ENCODE measurements at regions not wholly inside any gene's neighbourhood (a gene's known extent, or its start where the extent isn't known, plus 50 kb on each side); places are given as distances from the start of the nearest gene placed in this dataset.

DNA sequence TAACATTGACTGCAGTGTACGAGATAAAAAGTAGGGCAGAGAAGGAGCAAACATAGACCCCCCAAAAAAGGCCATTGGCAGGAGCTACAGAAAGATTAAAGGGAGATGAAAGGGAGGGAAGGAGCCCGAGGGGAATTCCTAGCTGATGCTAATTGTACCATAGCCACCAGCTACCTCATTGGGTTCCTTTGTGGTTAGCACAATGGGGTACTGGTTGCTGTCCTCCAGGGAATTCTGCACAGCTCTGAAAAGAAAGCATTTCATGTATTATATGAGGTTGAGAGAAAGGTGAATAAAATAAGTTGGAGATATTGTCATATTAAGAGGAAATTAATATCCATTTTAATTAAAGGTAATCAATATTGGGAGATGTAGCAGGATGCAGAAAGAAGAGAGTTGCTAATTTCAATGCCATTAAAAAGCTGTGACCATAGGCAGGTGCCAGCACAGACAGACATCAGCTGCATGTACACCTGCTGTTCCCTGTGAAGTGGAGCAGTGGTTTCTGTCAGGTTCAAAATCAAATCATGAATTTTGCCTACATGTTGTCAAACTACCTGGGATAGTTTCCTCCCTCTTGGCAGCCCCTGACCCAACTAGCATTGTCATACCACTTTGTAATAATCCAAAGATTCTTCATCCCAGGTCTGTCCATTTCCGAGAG lies 185.4 kb upstream of the DLGAP1 start:
- TF ChIP-seq, protein P1, sequence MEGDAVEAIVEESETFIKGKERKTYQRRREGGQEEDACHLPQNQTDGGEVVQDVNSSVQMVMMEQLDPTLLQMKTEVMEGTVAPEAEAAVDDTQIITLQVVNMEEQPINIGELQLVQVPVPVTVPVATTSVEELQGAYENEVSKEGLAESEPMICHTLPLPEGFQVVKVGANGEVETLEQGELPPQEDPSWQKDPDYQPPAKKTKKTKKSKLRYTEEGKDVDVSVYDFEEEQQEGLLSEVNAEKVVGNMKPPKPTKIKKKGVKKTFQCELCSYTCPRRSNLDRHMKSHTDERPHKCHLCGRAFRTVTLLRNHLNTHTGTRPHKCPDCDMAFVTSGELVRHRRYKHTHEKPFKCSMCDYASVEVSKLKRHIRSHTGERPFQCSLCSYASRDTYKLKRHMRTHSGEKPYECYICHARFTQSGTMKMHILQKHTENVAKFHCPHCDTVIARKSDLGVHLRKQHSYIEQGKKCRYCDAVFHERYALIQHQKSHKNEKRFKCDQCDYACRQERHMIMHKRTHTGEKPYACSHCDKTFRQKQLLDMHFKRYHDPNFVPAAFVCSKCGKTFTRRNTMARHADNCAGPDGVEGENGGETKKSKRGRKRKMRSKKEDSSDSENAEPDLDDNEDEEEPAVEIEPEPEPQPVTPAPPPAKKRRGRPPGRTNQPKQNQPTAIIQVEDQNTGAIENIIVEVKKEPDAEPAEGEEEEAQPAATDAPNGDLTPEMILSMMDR (IDR thresholded peaks at IDR 0.05) = no peak
- TF ChIP-seq EP300 (IDR thresholded peaks at IDR 0.05) (no peak), POLR2A (IDR thresholded peaks at IDR 0.05) (no peak)
